ENCODE measurements at regions not wholly inside any gene's neighbourhood (a gene's known extent, or its start where the extent isn't known, plus 50 kb on each side); places are given as distances from the start of the nearest gene placed in this dataset.

DNA sequence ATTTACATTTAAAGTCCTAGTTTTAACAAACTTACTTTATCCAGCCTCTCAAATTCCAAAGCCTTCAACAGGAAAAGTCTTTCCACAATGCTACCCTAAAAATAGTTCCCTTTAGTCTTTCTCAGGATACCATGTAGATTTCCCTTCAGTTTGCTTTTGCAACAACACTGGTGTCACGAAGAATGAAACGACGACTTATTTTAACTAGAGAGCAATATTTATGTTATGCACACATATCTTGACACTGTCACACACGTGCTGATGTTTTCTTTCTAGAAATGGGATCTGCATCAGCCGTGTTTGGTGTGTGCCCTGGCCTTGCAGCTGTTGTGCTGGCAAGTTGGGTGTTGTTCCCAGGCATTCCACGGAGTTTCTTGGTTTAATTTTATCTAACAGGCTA, 75.5 kb downstream of the SIPA1L2 start (continued):
- TF ChIP-seq RXRA (IDR thresholded peaks at IDR 0.05; ENCODE audit: insufficient read depth, low read depth, low read length) (no peak), SIRT6 (IDR thresholded peaks at IDR 0.05; ENCODE audit: low read length) (no peak), JUND (IDR thresholded peaks at IDR 0.05; ENCODE audit: low read length) (no peak)

All from H1 (cell line).